Ovary (tissue), 3 donors: ENCODE measurements at regions not wholly inside any gene's neighbourhood (a gene's known extent, or its start where the extent isn't known, plus 50 kb on each side); places are given as distances from the start of the nearest gene placed in this dataset.

Experiments used
- CTCF ChIP-seq, 3 donors: fragments of 450-650 bp in 2 of 3; fragments of 200-600 bp in 1 of 3; IDR thresholded peaks; one replicate each; pipeline versions ENCODE4 v1.5.1 to v1.8.0; 2016 to 2022; ENCODE audit warnings: antibody characterized with exemption in 3 of 3, mild to moderate bottlenecking in 1 of 3
- POLR2A ChIP-seq: fragments of 450-650 bp; IDR thresholded peaks from one replicate; pipeline ENCODE4 v1.6.1; 2017; ENCODE audit warnings: antibody characterized with exemption, mild to moderate bottlenecking, moderate library complexity
- donor health status: DM: no; HTN: no; CAD: no.

DNA sequence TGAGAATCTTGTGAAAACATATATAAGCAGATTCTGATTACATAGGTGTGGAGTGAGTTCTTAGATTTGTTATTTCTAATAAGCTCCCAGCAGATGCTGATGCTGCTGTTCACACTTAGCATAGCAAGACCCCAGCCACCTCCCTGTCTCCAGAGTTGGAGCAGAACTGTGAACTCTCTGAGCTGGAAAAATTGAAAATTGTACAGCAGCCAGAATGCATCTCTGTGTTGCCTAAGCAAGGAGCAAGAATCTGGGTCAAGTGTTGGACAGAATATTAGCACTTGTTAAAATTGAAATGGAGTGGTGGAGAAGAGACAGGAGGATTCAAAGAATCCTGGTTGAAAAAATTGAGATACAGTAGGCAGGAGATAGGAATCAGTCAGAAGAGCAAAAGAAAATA is 146.6 kb upstream of the FAM47C start:
- TF ChIP-seq POLR2A (no peak), CTCF (IDR thresholded peaks at IDR 0.05) (no peak)
